ENCODE measurements at regions not wholly inside any gene's neighbourhood (a gene's known extent, or its start where the extent isn't known, plus 50 kb on each side); places are given as distances from the start of the nearest gene placed in this dataset.

GRCh38 chr16:35239561-35239960 lies 1780.1 kb downstream of the TP53TG3F start:
- no peaks in the 10 kb centered on the region for H3K36me3 ChIP-seq (replicated peaks; ENCODE audit: control insufficient read depth, insufficient read depth, low read length)
- DNase-seq: no peak
- no peaks in the 10 kb centered on the region for H3K27me3 ChIP-seq (ENCODE audit: control insufficient read depth, insufficient read depth, low read length)
- no peak overlapping the region for H3K4me3 ChIP-seq (ENCODE audit: insufficient read depth, low read depth, low read length)

- Histone ChIP-seq H3K27me3 (ENCODE audit: control insufficient read depth, insufficient read depth, low read length) (no peaks in the 10 kb centered on the region), H3K4me3 (ENCODE audit: insufficient read depth, low read depth, low read length) (no peak overlapping the region), H3K36me3 (replicated peaks; ENCODE audit: control insufficient read depth, insufficient read depth, low read length) (no peaks in the 10 kb centered on the region)
- no peak for DNase-seq
Measured at GRCh38 chr16:35249051-35249450, 1789.6 kb downstream of the TP53TG3F start.

- H3K4me3 ChIP-seq (ENCODE audit: insufficient read depth, low read depth, low read length): no peak overlapping the region
- no peaks in the 10 kb centered on the region for H3K27me3 ChIP-seq (ENCODE audit: control insufficient read depth, insufficient read depth, low read length)
- H3K36me3 ChIP-seq (replicated peaks; ENCODE audit: control insufficient read depth, insufficient read depth, low read length): no peaks in the 10 kb centered on the region
- no peak for DNase-seq
Measured at GRCh38 chr16:35252356-35252936, 1793.0 kb downstream of the TP53TG3F start.

- Histone ChIP-seq H3K36me3 (replicated peaks; ENCODE audit: control insufficient read depth, insufficient read depth, low read length) (no peaks in the 10 kb centered on the region), H3K27me3 (ENCODE audit: control insufficient read depth, insufficient read depth, low read length) (no peaks in the 10 kb centered on the region), H3K4me3 (ENCODE audit: insufficient read depth, low read depth, low read length) (no peak overlapping the region)
- no peak for DNase-seq
Measured at GRCh38 chr16:35255186-35255803, 1795.9 kb downstream of the TP53TG3F start.

- no peaks in the 10 kb centered on the region for H3K27me3 ChIP-seq (ENCODE audit: control insufficient read depth, insufficient read depth, low read length)
- H3K4me3 ChIP-seq (ENCODE audit: insufficient read depth, low read depth, low read length): no peak overlapping the region
- no peaks in the 10 kb centered on the region for H3K36me3 ChIP-seq (replicated peaks; ENCODE audit: control insufficient read depth, insufficient read depth, low read length)
- DNase-seq: no peak
Measured at GRCh38 chr16:35255816-35256215, 1796.4 kb downstream of the TP53TG3F start.

GRCh38 chr16:35258381-35258780 lies 1799.0 kb downstream of the TP53TG3F start:
- Histone ChIP-seq H3K36me3 (replicated peaks; ENCODE audit: control insufficient read depth, insufficient read depth, low read length) (no peaks in the 10 kb centered on the region), H3K27me3 (ENCODE audit: control insufficient read depth, insufficient read depth, low read length) (no peaks in the 10 kb centered on the region), H3K4me3 (ENCODE audit: insufficient read depth, low read depth, low read length) (no peak overlapping the region)
- DNase-seq: no peak

GRCh38 chr16:35295856-35296255 lies 1836.4 kb downstream of the TP53TG3F start:
- no peak for DNase-seq
- Histone ChIP-seq H3K27me3 (ENCODE audit: control insufficient read depth, insufficient read depth, low read length) (no peaks in the 10 kb centered on the region), H3K4me3 (ENCODE audit: insufficient read depth, low read depth, low read length) (no peak overlapping the region), H3K36me3 (replicated peaks; ENCODE audit: control insufficient read depth, insufficient read depth, low read length) (no peaks in the 10 kb centered on the region)

- no peak for DNase-seq
- Histone ChIP-seq H3K27me3 (ENCODE audit: control insufficient read depth, insufficient read depth, low read length) (no peaks in the 10 kb centered on the region), H3K36me3 (replicated peaks; ENCODE audit: control insufficient read depth, insufficient read depth, low read length) (no peaks in the 10 kb centered on the region), H3K4me3 (ENCODE audit: insufficient read depth, low read depth, low read length) (no peak overlapping the region)
Measured at GRCh38 chr16:35296962-35297653, 1837.7 kb downstream of the TP53TG3F start.

- no peaks in the 10 kb centered on the region for H3K27me3 ChIP-seq (ENCODE audit: control insufficient read depth, insufficient read depth, low read length)
- no peak for DNase-seq
Measured at GRCh38 chr16:35298460-35299243, 1839.2 kb downstream of the TP53TG3F start.

GRCh38 chr16:35302859-35303258 lies 1843.4 kb downstream of the TP53TG3F start:
- DNase-seq: no peak
- H3K27me3 ChIP-seq (ENCODE audit: control insufficient read depth, insufficient read depth, low read length): no peaks in the 10 kb centered on the region
- no peak overlapping the region for H3K4me3 ChIP-seq (ENCODE audit: insufficient read depth, low read depth, low read length)
- H3K36me3 ChIP-seq (replicated peaks; ENCODE audit: control insufficient read depth, insufficient read depth, low read length): no peaks in the 10 kb centered on the region

More at GRCh38 chr16:35298460-35299243, 1839.2 kb downstream of the TP53TG3F start:
- H3K36me3 ChIP-seq (replicated peaks; ENCODE audit: control insufficient read depth, insufficient read depth, low read length): no peaks in the 10 kb centered on the region
- no peak overlapping the region for H3K4me3 ChIP-seq (ENCODE audit: insufficient read depth, low read depth, low read length)

- H3K27me3 ChIP-seq (ENCODE audit: control insufficient read depth, insufficient read depth, low read length): no peaks in the 10 kb centered on the region
- no peak overlapping the region for H3K4me3 ChIP-seq (ENCODE audit: insufficient read depth, low read depth, low read length)
- H3K36me3 ChIP-seq (replicated peaks; ENCODE audit: control insufficient read depth, insufficient read depth, low read length): no peaks in the 10 kb centered on the region
- DNase-seq: no peak
Measured at GRCh38 chr16:35305476-35305875, 1846.1 kb downstream of the TP53TG3F start.

- Histone ChIP-seq H3K4me3 (ENCODE audit: insufficient read depth, low read depth, low read length) (no peak overlapping the region), H3K36me3 (replicated peaks; ENCODE audit: control insufficient read depth, insufficient read depth, low read length) (no peaks in the 10 kb centered on the region), H3K27me3 (ENCODE audit: control insufficient read depth, insufficient read depth, low read length) (no peaks in the 10 kb centered on the region)
- no peak for DNase-seq
Measured at GRCh38 chr16:35306915-35307314, 1847.5 kb downstream of the TP53TG3F start.

GRCh38 chr16:35308674-35309073 lies 1849.3 kb downstream of the TP53TG3F start:
- Histone ChIP-seq H3K4me3 (ENCODE audit: insufficient read depth, low read depth, low read length) (no peak overlapping the region), H3K36me3 (replicated peaks; ENCODE audit: control insufficient read depth, insufficient read depth, low read length) (no peaks in the 10 kb centered on the region), H3K27me3 (ENCODE audit: control insufficient read depth, insufficient read depth, low read length) (no peaks in the 10 kb centered on the region)
- no peak for DNase-seq

- no peaks in the 10 kb centered on the region for H3K36me3 ChIP-seq (replicated peaks; ENCODE audit: control insufficient read depth, insufficient read depth, low read length)
- no peaks in the 10 kb centered on the region for H3K27me3 ChIP-seq (ENCODE audit: control insufficient read depth, insufficient read depth, low read length)
- no peak overlapping the region for H3K4me3 ChIP-seq (ENCODE audit: insufficient read depth, low read depth, low read length)
- no peak for DNase-seq
Measured at GRCh38 chr16:35310999-35311398, 1851.6 kb downstream of the TP53TG3F start.

GRCh38 chr16:35311475-35311874 lies 1852.1 kb downstream of the TP53TG3F start:
- H3K4me3 ChIP-seq (ENCODE audit: insufficient read depth, low read depth, low read length): no peak overlapping the region
- no peaks in the 10 kb centered on the region for H3K36me3 ChIP-seq (replicated peaks; ENCODE audit: control insufficient read depth, insufficient read depth, low read length)
- H3K27me3 ChIP-seq (ENCODE audit: control insufficient read depth, insufficient read depth, low read length): no peaks in the 10 kb centered on the region
- DNase-seq: no peak

Measured in H7 (cell line).